ENCODE measurements at regions not wholly inside any gene's neighbourhood (a gene's known extent, or its start where the extent isn't known, plus 50 kb on each side); places are given as distances from the start of the nearest gene placed in this dataset.

DNA sequence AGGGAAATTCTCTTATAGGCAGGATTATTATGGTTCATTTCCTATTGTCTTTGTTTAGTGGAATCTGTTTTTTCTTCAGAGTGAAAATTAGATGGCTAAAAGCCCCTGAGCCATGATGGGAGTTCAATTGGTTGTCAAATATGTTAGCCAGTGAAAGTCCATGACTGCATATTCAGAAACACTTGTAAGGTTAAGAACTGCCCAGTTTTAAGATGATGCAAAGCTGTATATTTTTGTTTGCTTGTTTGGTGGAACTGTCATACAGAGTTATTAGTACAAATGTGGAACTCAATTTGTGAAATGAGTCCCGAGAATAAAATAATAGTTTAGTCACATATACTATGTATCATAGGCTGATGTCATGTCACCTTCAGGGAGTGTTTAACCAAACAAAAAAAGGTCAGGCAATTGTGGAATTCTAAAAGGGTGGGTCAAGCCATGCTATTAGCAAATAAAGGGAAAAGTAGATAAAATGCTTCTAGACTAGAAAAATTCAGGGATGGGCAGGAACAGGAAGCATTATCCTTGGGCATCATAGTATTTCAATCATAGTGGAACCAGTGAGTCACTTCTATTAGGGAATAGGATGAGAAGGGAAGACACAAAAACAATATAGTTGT lies 248.3 kb upstream of the SLITRK1 start:
- no peak for DNase-seq (ENCODE audit: low spot score)
- Mint-ChIP-seq H3K4me1 (peaks cover 3% of the 10 kb centered on the region), H3K9me3 (no peaks in the 10 kb centered on the region), H3K36me3 (no peaks in the 10 kb centered on the region), H3K27me3 (ENCODE audit: insufficient read depth, low read depth) (peaks cover 2% of the 10 kb centered on the region), H3K27ac (no peak overlapping the region), H3K4me3 (no peak overlapping the region)
- H3K4me3 ChIP-seq, result no peak overlapping the region
- no peaks in the 10 kb centered on the region for H3K27me3 ChIP-seq
- no peaks in the 10 kb centered on the region for H3F3A ChIP-seq (ENCODE audit: low read depth)
- H3K36me3 ChIP-seq, result no peaks in the 10 kb centered on the region
- peak overlapping the region; percentile 4 for H2AFZ ChIP-seq (replicated peaks)
- H3K4me2 ChIP-seq, result no peak overlapping the region
- no peak overlapping the region for H3K9ac ChIP-seq
- no peaks in the 10 kb centered on the region for H4K20me1 ChIP-seq (ENCODE audit: low read depth)
- H3K9me3 ChIP-seq (ENCODE audit: low read depth), result no peaks in the 10 kb centered on the region
- peaks cover 4% of the 10 kb centered on the region for H3K4me1 ChIP-seq
- TF ChIP-seq EZH2 (IDR thresholded peaks at IDR 0.05), result no peak
- TF ChIP-seq EZH2phosphoT487 (IDR thresholded peaks at IDR 0.05), result no peak
- TF ChIP-seq CTCF (IDR thresholded peaks at IDR 0.05), result no peak
- no peaks in the 10 kb centered on the region for H3K79me2 ChIP-seq (ENCODE audit: low read depth)
- no peak overlapping the region for H3K27ac ChIP-seq

DNA sequence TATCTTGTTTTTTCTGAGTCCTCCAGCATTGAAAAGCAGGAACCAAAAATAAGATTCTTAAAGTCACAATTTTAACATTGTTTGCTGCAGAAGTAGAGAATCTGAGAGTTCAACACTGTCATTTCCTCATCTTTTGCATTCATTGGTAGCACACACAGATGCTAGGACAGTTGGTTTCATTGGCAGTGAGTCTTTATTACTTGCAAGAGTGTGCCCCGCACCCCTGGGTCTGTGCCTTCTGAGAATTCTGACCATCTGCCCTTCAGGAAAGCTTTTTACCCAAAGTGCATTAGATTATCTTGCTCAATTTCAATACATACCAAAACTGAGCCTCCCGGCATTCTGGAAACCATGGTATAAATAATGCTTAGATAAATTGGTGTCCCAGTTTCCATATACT lies 247.7 kb upstream of the SLITRK1 start:
- Mint-ChIP-seq H3K9me3 (no peaks in the 10 kb centered on the region), H3K36me3 (no peaks in the 10 kb centered on the region), H3K4me3 (no peak overlapping the region), H3K27me3 (ENCODE audit: insufficient read depth, low read depth) (peaks cover 2% of the 10 kb centered on the region), H3K27ac (no peak overlapping the region), H3K4me1 (peaks cover 3% of the 10 kb centered on the region)
- H3K27me3 ChIP-seq, result no peaks in the 10 kb centered on the region
- TF ChIP-seq EZH2phosphoT487 (IDR thresholded peaks at IDR 0.05), result no peak
- TF ChIP-seq EZH2 (IDR thresholded peaks at IDR 0.05), result no peak
- no peak for TF ChIP-seq CTCF (IDR thresholded peaks at IDR 0.05)
- H3K27ac ChIP-seq, result no peak overlapping the region
- no peaks in the 10 kb centered on the region for H4K20me1 ChIP-seq (ENCODE audit: low read depth)
- no peak overlapping the region for H3K9ac ChIP-seq
- peaks cover 4% of the 10 kb centered on the region for H3K4me1 ChIP-seq
- no peak overlapping the region for H3K4me2 ChIP-seq
- no peaks in the 10 kb centered on the region for H3K36me3 ChIP-seq
- H2AFZ ChIP-seq (replicated peaks), result no peak overlapping the region
- H3F3A ChIP-seq (ENCODE audit: low read depth), result no peaks in the 10 kb centered on the region
- no peaks in the 10 kb centered on the region for H3K9me3 ChIP-seq (ENCODE audit: low read depth)
- no peaks in the 10 kb centered on the region for H3K79me2 ChIP-seq (ENCODE audit: low read depth)
- DNase-seq (ENCODE audit: low spot score), result no peak
- no peak overlapping the region for H3K4me3 ChIP-seq

DNA sequence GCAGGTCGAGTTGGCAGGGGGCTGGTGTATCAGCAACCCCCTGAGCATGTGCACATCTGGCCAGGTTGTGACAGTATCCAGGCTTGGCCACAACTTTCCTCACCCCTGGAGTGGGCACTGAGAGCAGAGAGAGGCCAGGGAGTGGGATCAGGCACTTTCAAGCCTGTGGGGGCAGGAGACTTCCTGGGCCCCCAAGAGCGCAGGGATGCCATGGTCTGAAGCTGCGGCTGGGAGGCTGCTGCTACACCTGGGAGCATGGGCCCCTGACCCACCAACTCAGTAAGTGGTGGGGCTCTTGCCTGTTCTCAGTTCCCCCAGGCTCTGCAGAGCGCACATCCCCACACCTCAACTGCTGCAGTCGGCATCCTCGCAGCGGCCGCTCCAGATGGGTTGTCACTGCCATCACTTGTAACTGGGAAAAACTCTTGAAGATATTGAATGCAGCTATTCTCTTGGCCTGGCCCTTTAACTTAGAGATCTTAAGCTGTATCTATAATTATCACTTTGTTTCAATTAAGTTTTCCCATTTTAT lies 245.4 kb upstream of the SLITRK1 start:
- Mint-ChIP-seq H3K4me1 (peaks cover 3% of the 10 kb centered on the region), H3K9me3 (no peaks in the 10 kb centered on the region)
- H3K4me1 ChIP-seq, result peaks cover 4% of the 10 kb centered on the region

More for the DNA sequence above, 245.4 kb upstream of the SLITRK1 start:
- H4K20me1 ChIP-seq (ENCODE audit: low read depth), result no peaks in the 10 kb centered on the region
- no peaks in the 10 kb centered on the region for H3K79me2 ChIP-seq (ENCODE audit: low read depth)
- H3K4me2 ChIP-seq, result no peak overlapping the region
- no peak overlapping the region for H3K4me3 Mint-ChIP-seq
- H3K36me3 Mint-ChIP-seq, result no peaks in the 10 kb centered on the region
- H3K9me3 ChIP-seq (ENCODE audit: low read depth), result no peaks in the 10 kb centered on the region
- no peak overlapping the region for H3K27ac Mint-ChIP-seq
- no peak for TF ChIP-seq EZH2 (IDR thresholded peaks at IDR 0.05)
- TF ChIP-seq EZH2phosphoT487 (IDR thresholded peaks at IDR 0.05), result no peak
- TF ChIP-seq CTCF (IDR thresholded peaks at IDR 0.05), result no peak
- no peaks in the 10 kb centered on the region for H3F3A ChIP-seq (ENCODE audit: low read depth)
- H2AFZ ChIP-seq (replicated peaks), result no peak overlapping the region
- H3K27ac ChIP-seq, result no peak overlapping the region
- no peak overlapping the region for H3K9ac ChIP-seq
- no peaks in the 10 kb centered on the region for H3K36me3 ChIP-seq
- no peaks in the 10 kb centered on the region for H3K27me3 ChIP-seq
- no peak overlapping the region for H3K4me3 ChIP-seq
- no peak for DNase-seq (ENCODE audit: low spot score)
- H3K27me3 Mint-ChIP-seq (ENCODE audit: insufficient read depth, low read depth), result no peaks in the 10 kb centered on the region
